ENCODE measurements at regions not wholly inside any gene's neighbourhood (a gene's known extent, or its start where the extent isn't known, plus 50 kb on each side); places are given as distances from the start of the nearest gene placed in this dataset.

GRCh38 chr3:190252080-190252479 is 70.2 kb downstream of the CLDN1 start (continued):
- TF ChIP-seq, protein P1, sequence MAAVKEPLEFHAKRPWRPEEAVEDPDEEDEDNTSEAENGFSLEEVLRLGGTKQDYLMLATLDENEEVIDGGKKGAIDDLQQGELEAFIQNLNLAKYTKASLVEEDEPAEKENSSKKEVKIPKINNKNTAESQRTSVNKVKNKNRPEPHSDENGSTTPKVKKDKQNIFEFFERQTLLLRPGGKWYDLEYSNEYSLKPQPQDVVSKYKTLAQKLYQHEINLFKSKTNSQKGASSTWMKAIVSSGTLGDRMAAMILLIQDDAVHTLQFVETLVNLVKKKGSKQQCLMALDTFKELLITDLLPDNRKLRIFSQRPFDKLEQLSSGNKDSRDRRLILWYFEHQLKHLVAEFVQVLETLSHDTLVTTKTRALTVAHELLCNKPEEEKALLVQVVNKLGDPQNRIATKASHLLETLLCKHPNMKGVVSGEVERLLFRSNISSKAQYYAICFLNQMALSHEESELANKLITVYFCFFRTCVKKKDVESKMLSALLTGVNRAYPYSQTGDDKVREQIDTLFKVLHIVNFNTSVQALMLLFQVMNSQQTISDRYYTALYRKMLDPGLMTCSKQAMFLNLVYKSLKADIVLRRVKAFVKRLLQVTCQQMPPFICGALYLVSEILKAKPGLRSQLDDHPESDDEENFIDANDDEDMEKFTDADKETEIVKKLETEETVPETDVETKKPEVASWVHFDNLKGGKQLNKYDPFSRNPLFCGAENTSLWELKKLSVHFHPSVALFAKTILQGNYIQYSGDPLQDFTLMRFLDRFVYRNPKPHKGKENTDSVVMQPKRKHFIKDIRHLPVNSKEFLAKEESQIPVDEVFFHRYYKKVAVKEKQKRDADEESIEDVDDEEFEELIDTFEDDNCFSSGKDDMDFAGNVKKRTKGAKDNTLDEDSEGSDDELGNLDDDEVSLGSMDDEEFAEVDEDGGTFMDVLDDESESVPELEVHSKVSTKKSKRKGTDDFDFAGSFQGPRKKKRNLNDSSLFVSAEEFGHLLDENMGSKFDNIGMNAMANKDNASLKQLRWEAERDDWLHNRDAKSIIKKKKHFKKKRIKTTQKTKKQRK (IDR thresholded peaks at IDR 0.05; ENCODE audit: low read depth, low read length), result no peak
- TF ChIP-seq JUNB (IDR thresholded peaks at IDR 0.05), result no peak

DNA sequence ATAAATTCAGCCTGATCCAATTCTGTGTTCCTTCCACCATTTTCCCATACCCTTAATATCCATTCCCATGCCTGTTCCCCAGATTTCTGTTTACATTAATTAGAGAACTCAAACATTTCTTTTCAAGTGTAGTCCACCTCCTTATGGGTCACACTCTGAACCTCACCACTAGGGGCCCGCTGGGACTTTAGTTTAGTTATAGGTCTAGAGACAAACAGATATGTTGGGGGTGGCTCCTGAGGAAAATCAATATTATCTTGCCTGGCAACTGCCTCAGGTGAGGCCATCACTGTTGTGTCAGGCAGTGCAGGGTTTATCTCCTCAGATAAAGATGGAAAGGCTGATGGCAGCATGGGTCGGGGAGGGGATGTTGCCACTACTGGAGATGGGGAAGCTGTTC is 72.8 kb downstream of the CLDN1 start:
- ChIA-PET RAD21 (ENCODE audit: unreplicated experiment) (no interaction called here), SMC1A (ENCODE audit: uncharacterized antibody, unreplicated experiment) (interaction anchor here (1.4 kb wide), 1 partner anchor 13 kb away, joined by 3 read pairs; no protein-coding TSS in a partner anchor), CTCF (no interaction called here), POLR2A (no interaction called here)
- FAIRE-seq, result no peak
- no peak for ATAC-seq
- Histone ChIP-seq H3K4me2 (ENCODE audit: control insufficient read depth, insufficient read depth) (no peak overlapping the region), H3K9me3 (replicated peaks; ENCODE audit: control insufficient read depth, insufficient read depth, low read length) (no peaks in the 10 kb centered on the region; the same call in 2 of the 3 replicates), H3K36me3 (ENCODE audit: control insufficient read depth in 2 of 2, insufficient read depth in 2 of 2, low read length in 1 of 2) (no peaks in the 10 kb centered on the region), H3K27ac (ENCODE audit: control insufficient read depth, insufficient read depth) (no peak overlapping the region), H2AFZ (ENCODE audit: control insufficient read depth, low read depth, low read length) (no peak overlapping the region), H4K20me1 (ENCODE audit: control insufficient read depth, insufficient read depth) (no peaks in the 10 kb centered on the region), H3K4me3 (no peak overlapping the region), H3K79me2 (ENCODE audit: control insufficient read depth, insufficient read depth, low read length) (no peaks in the 10 kb centered on the region), H3K27me3 (replicated peaks in 1 of 2; ENCODE audit: control insufficient read depth in 2 of 2, insufficient read depth in 2 of 2, low read length in 1 of 2) (no peaks in the 10 kb centered on the region), H3K9ac (ENCODE audit: control insufficient read depth, insufficient read depth, low read length) (no peak overlapping the region), H3K4me1 (ENCODE audit: control insufficient read depth, insufficient read depth, low read length) (no peaks in the 10 kb centered on the region)
- 44% methylated on average over 2 of the region's 2 CpGs for WGBS (ENCODE audit: insufficient coverage, insufficient replicate concordance, low lambda C conversion rate, missing lambda C conversion rate)
- in situ Hi-C loops (cut with MboI), result no loop called here
- no peak for DNase-seq (ENCODE audit: low read depth, low spot score)
- intact Hi-C loops (cut with micrococcal nuclease; ENCODE audit: unreplicated experiment), result no loop called here
- no TSS peak for BruUV-seq (replicated peaks)
- TF ChIP-seq TAF1 (IDR thresholded peaks at IDR 0.05; ENCODE audit: borderline replicate concordance, low read depth, low read length), result no peak
- TF ChIP-seq SREBF1 (IDR thresholded peaks at IDR 0.05; ENCODE audit: low read length), result no peak
- TF ChIP-seq SUPT20H (IDR thresholded peaks at IDR 0.05; ENCODE audit: borderline replicate concordance, control insufficient read depth, low read depth, low read length), result no peak
- no peak for TF ChIP-seq JUNB (IDR thresholded peaks at IDR 0.05)
- TF ChIP-seq, protein P1 (IDR thresholded peaks at IDR 0.05; ENCODE audit: low read depth, low read length), result no peak
- no peak for TF ChIP-seq WRNIP1 (IDR thresholded peaks at IDR 0.05; ENCODE audit: borderline replicate concordance, low read depth, low read length)
- no peak for TF ChIP-seq TCF12 (IDR thresholded peaks at IDR 0.05; ENCODE audit: low read depth, low read length)
- TF ChIP-seq CTCF (IDR thresholded peaks at IDR 0.05 in 2 of 3, conservative IDR thresholded peaks at IDR 0.05 in 1 of 3; ENCODE audit: control insufficient read depth in 2 of 3, extremely low read depth in 1 of 3, insufficient read depth in 1 of 3, low read depth in 3 of 3, low read length in 3 of 3), result no peak
- TF ChIP-seq HDAC6 (IDR thresholded peaks at IDR 0.05; ENCODE audit: unreplicated experiment), result no peak

Data from GM12878 (cell line).